Stimulated activated CD8-positive, alpha-beta memory T cell treated with anti-CD3 and anti-CD28 coated beads, Interleukin-15, amount 100 ng/mL, for 4 hours (primary cell): ENCODE measurements at regions not wholly inside any gene's neighbourhood (a gene's known extent, or its start where the extent isn't known, plus 50 kb on each side); places are given as distances from the start of the nearest gene placed in this dataset.
"Not testable (repeated sequence)": the region's sequence is repeated elsewhere in the genome, so short reads cannot be mapped to it uniquely, and the experiment has no call there.

Experiments
- DNase-seq, 2 donors: peaks; one replicate each; pipeline ENCODE4 v3.0.0-alpha.2; 2020; ENCODE audit warnings: low read depth in 2 of 2

GRCh38 chr4:54852054-54852453, 194.3 kb downstream of the KIT start:
- DNase-seq = no peak

GRCh38 chr4:54844911-54845310, 187.2 kb downstream of the KIT start:
- DNase-seq = no peak

GRCh38 chr4:54843946-54844345, 186.2 kb downstream of the KIT start:
- no peak for DNase-seq

- no peak for DNase-seq
Measured at GRCh38 chr4:54843106-54843505, 185.3 kb downstream of the KIT start.

- no peak for DNase-seq
Measured at GRCh38 chr4:54842656-54843055, 184.9 kb downstream of the KIT start.

- no peak for DNase-seq
Measured at GRCh38 chr4:54842226-54842625, 184.5 kb downstream of the KIT start.

- DNase-seq = no peak
Measured at GRCh38 chr4:54840992-54841768, 183.4 kb downstream of the KIT start.

- DNase-seq = no peak
Measured at GRCh38 chr4:54840430-54840829, 182.7 kb downstream of the KIT start.

GRCh38 chr4:54838301-54838700, 180.5 kb downstream of the KIT start:
- DNase-seq = no peak

- no peak for DNase-seq
Measured at GRCh38 chr4:54837576-54838140, 179.9 kb downstream of the KIT start.

- not testable (repeated sequence) for DNase-seq
Measured at GRCh38 chr4:54828361-54828760, 170.6 kb downstream of the KIT start.

GRCh38 chr4:54823616-54824015, 165.9 kb downstream of the KIT start:
- DNase-seq = no peak

- no peak for DNase-seq
Measured at GRCh38 chr4:54819034-54819433, 161.3 kb downstream of the KIT start.

- DNase-seq = no peak
Measured at GRCh38 chr4:54818481-54818880, 160.7 kb downstream of the KIT start.

- DNase-seq = no peak
Measured at GRCh38 chr4:54813674-54814073, 155.9 kb downstream of the KIT start.

- DNase-seq = no peak
Measured at GRCh38 chr4:54806351-54806750, 148.6 kb downstream of the KIT start.

- no peak for DNase-seq
Measured at GRCh38 chr4:54802336-54802735, 144.6 kb downstream of the KIT start.

GRCh38 chr4:54800831-54801530, 143.2 kb downstream of the KIT start:
- DNase-seq = no peak

- no peak for DNase-seq
Measured at GRCh38 chr4:54794579-54794978, 136.8 kb downstream of the KIT start.

- DNase-seq = no peak
Measured at GRCh38 chr4:54793856-54794422, 136.2 kb downstream of the KIT start.
